H9 (cell line): ENCODE measurements at regions not wholly inside any gene's neighbourhood (a gene's known extent, or its start where the extent isn't known, plus 50 kb on each side); places are given as distances from the start of the nearest gene placed in this dataset.

ENCODE experiments used
- DNase-seq: peaks from one replicate; pipeline ENCODE4 v3.0.0-alpha.2; 2017
- H2AFZ ChIP-seq: one replicate; pipeline ENCODE4 v1.6.1; 2013; ENCODE audit warnings: mild to moderate bottlenecking, low read length, control low read depth, moderate library complexity
- H2AK5ac ChIP-seq: 2 replicates; pipeline ENCODE4 v1.6.1; 2013; ENCODE audit warnings: low read length, control low read depth, mixed read lengths; ENCODE audit not compliant: insufficient read length
- H2BK120ac ChIP-seq: one replicate; pipeline ENCODE4 v1.6.1; 2013; ENCODE audit warnings: low read depth, mild to moderate bottlenecking, low read length, control low read depth, inconsistent platforms; ENCODE audit not compliant: poor library complexity, severe bottlenecking
- H2BK12ac ChIP-seq: 2 replicates; pipeline ENCODE4 v1.6.1; 2013; ENCODE audit warnings: low read length, control low read depth, mixed read lengths, low read depth; ENCODE audit not compliant: insufficient read length
- H2BK15ac ChIP-seq: 2 replicates; pipeline ENCODE4 v1.6.1; 2013; ENCODE audit warnings: low read depth, low read length, control low read depth
- H2BK20ac ChIP-seq: one replicate; pipeline ENCODE4 v1.6.1; 2013; ENCODE audit warnings: low read depth, mild to moderate bottlenecking, low read length, control low read depth, inconsistent platforms; ENCODE audit not compliant: poor library complexity, severe bottlenecking
- H2BK5ac ChIP-seq: 2 replicates; pipeline ENCODE4 v1.6.1; 2013; ENCODE audit warnings: low read length, control low read depth, mixed read lengths; ENCODE audit not compliant: insufficient read length
- H3K14ac ChIP-seq: 2 replicates; pipeline ENCODE4 v1.6.1; 2013; ENCODE audit warnings: low read length, control low read depth; ENCODE audit not compliant: insufficient read depth
- H3K18ac ChIP-seq: 2 replicates; pipeline ENCODE4 v1.6.1; 2013; ENCODE audit warnings: low read depth, mild to moderate bottlenecking, mixed read lengths, low read length, control low read depth; ENCODE audit not compliant: insufficient read length
- H3K23ac ChIP-seq: 2 replicates; pipeline ENCODE4 v1.6.1; 2013; ENCODE audit warnings: low read length, control low read depth, mixed read lengths, low read depth; ENCODE audit not compliant: insufficient read length
- H3K23me2 ChIP-seq: 2 replicates; pipeline ENCODE4 v1.6.1; 2013; ENCODE audit warnings: low read depth, mild to moderate bottlenecking, mixed read lengths, low read length, control low read depth; ENCODE audit not compliant: insufficient read length, poor library complexity, severe bottlenecking
- H3K27ac ChIP-seq: 2 replicates; pipeline ENCODE4 v1.5.1; 2013; ENCODE audit warnings: low read length, control low read depth, mixed read lengths, low read depth; ENCODE audit not compliant: insufficient read length
- H3K27me3 ChIP-seq: 2 replicates; pipeline ENCODE4 v1.6.1; 2013; ENCODE audit warnings: low read length, control low read depth, inconsistent platforms; ENCODE audit not compliant: insufficient read depth
- H3K4ac ChIP-seq: 2 replicates; pipeline ENCODE4 v1.6.1; 2013; ENCODE audit warnings: low read depth, mild to moderate bottlenecking, control low read depth, inconsistent platforms, low read length, moderate library complexity
- H3K4me1 ChIP-seq: 2 replicates; pipeline ENCODE4 v1.6.1; 2013; ENCODE audit warnings: low read length, control low read depth, inconsistent platforms; ENCODE audit not compliant: insufficient read depth
- H3K4me2 ChIP-seq: 2 replicates; pipeline ENCODE4 v1.6.1; 2013; ENCODE audit warnings: low read length, control low read depth, mixed read lengths; ENCODE audit not compliant: insufficient read length, insufficient read depth
- H3K56ac ChIP-seq: 2 replicates; pipeline ENCODE4 v1.6.1; 2013; ENCODE audit warnings: low read depth, mild to moderate bottlenecking, mixed read lengths, low read length, control low read depth; ENCODE audit not compliant: insufficient read length
- H3K79me1 ChIP-seq: 2 replicates; pipeline ENCODE4 v1.6.1; 2013; ENCODE audit warnings: low read depth, mild to moderate bottlenecking, moderate library complexity, low read length, control low read depth, inconsistent platforms; ENCODE audit not compliant: insufficient read depth, poor library complexity, severe bottlenecking
- H3K79me2 ChIP-seq: 2 replicates; pipeline ENCODE4 v1.6.1; 2013; ENCODE audit warnings: low read length, control low read depth, inconsistent platforms; ENCODE audit not compliant: insufficient read depth
- H3K9ac ChIP-seq: 2 replicates; pipeline ENCODE4 v1.6.1; 2013; ENCODE audit warnings: low read length, control low read depth, mixed read lengths; ENCODE audit not compliant: insufficient read length; ENCODE audit errors: extremely low read depth
- H3K9me3 ChIP-seq: one replicate; pipeline ENCODE4 v1.6.1; 2013; ENCODE audit warnings: low read depth, low read length, inconsistent platforms; ENCODE audit not compliant: control insufficient read depth
- H3T11ph ChIP-seq: one replicate; pipeline ENCODE4 v1.6.1; 2013; ENCODE audit warnings: mild to moderate bottlenecking, low read length, control low read depth, inconsistent platforms
- H4K20me1 ChIP-seq: one replicate; pipeline ENCODE4 v1.6.1; 2013; ENCODE audit not compliant: control insufficient read depth, insufficient read length, insufficient read depth
- H4K5ac ChIP-seq: 2 replicates; pipeline ENCODE4 v1.6.1; 2013; ENCODE audit warnings: low read depth, mild to moderate bottlenecking, mixed read lengths, low read length, control low read depth; ENCODE audit not compliant: insufficient read length
- H4K8ac ChIP-seq: replicated peaks from 2 replicates; pipeline ENCODE4 v1.6.1; 2013; ENCODE audit warnings: low read length, control low read depth, mixed read lengths, low read depth; ENCODE audit not compliant: insufficient read length
- H4K91ac ChIP-seq: 2 replicates; pipeline ENCODE4 v1.6.1; 2013; ENCODE audit warnings: low read depth, mild to moderate bottlenecking, moderate library complexity, mixed read lengths, low read length, control low read depth; ENCODE audit not compliant: insufficient read length
- H3K27ac Mint-ChIP-seq, 3 experiments: 2 replicates in 2 of 3; 3 replicates in 1 of 3; pipeline ENCODE4 v1.8.0; 2020 to 2021; ENCODE audit warnings: mixed read lengths in 3 of 3, mild to moderate bottlenecking in 1 of 3, moderate library complexity in 1 of 3
- H3K27me3 Mint-ChIP-seq: 2 replicates; pipeline ENCODE4 v1.8.0; 2021; ENCODE audit warnings: low read depth, mild to moderate bottlenecking, moderate library complexity, mixed read lengths
- H3K36me3 Mint-ChIP-seq, 3 experiments: 2 replicates in 2 of 3; 3 replicates in 1 of 3; pipeline ENCODE4 v1.8.0; 2020 to 2021; ENCODE audit warnings: low read depth in 3 of 3, mixed read lengths in 3 of 3; ENCODE audit not compliant: insufficient read depth in 1 of 3
- H3K4me1 Mint-ChIP-seq, 2 experiments: 2 replicates each; pipeline ENCODE4 v1.8.0; 2020; ENCODE audit warnings: mixed read lengths in 2 of 2
- H3K4me3 Mint-ChIP-seq, 2 experiments: 2 replicates in 1 of 2; 3 replicates in 1 of 2; pipeline ENCODE4 v1.8.0; 2020 to 2021; ENCODE audit warnings: mild to moderate bottlenecking in 2 of 2, mixed read lengths in 2 of 2, moderate library complexity in 1 of 2
- H3K9me3 Mint-ChIP-seq, 2 experiments: 2 replicates in 1 of 2; 3 replicates in 1 of 2; pipeline ENCODE4 v1.8.0; 2020; ENCODE audit warnings: mild to moderate bottlenecking in 2 of 2, mixed read lengths in 2 of 2, moderate library complexity in 1 of 2
- whole genome bisulfite sequencing: extraction: QIAGEN DNeasy Blood & Tissue Kit; methylation state at CpG from one replicate; pipeline ENCODE4 v1.1.7; 2013; ENCODE audit warnings: missing lambda C conversion rate, low lambda C conversion rate, mixed read lengths; ENCODE audit not compliant: insufficient read length; ENCODE audit errors: extremely low coverage; 5-methylcytosine and 5-hydroxymethylcytosine counted together
- TF ChIP-seq, protein P1 (sequence below): fragments of 200-600 bp; sonication (generic); conservative IDR thresholded peaks from 3 replicates; pipeline ENCODE4 v1.8.0; 2021; ENCODE audit warnings: antibody characterized with exemption, mild to moderate bottlenecking

DNA sequence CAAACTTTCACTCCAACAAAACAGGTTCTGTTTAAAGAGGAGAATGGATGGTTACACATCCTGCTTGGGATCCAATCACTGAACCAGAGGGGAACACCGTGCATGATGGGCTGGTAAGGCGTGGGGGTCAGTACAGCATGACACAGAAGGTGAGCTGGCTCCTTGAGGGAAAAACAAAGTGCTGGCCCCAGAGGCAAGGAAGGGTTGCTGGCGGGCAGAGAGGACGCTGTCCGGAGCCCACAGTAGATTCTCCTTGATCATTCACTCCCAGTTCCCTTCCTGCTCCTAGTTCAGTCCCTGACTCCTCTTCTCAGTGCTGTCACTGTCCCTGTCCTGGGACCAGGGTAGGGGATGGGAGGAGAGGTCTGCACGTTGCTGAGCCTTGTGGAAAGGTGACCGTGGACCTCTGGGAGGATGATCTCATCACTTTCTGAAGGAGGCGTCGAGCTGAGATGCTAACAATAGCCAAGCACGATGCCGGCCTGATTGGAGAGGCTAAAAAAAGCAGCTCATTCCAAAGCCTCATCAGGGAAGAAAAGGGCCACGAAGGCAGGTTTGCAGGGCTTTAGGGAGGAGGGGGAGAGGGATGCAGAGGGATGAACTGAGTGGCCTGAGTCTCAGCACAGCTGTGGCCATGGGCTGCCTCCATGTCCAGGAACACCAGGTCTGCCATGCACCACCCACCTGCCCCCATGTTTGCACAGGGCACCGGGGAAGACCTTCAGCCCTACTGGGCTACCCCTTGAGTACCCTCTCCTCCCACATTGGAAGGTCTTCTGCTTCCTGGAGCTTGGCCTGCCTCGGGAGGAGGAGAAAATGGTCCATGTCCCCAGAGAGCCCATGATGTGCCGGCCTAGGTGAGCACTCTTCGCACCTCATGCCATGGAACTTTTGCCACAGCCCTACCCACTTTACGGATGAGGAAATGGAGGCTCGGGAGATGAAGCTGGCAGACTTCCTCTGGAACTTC is 72.7 kb upstream of the RTL6 start:
- Histone ChIP-seq H3K4me1 (no peaks in the 10 kb centered on the region), H4K91ac (no peak overlapping the region), H3K4ac (no peak overlapping the region), H2AK5ac (no peak overlapping the region), H3K79me2 (no peaks in the 10 kb centered on the region), H2BK5ac (no peak overlapping the region), H2BK20ac (no peak overlapping the region), H3T11ph (no peak overlapping the region), H3K23me2 (no peaks in the 10 kb centered on the region), H3K27me3 (no peaks in the 10 kb centered on the region), H4K8ac (no peak overlapping the region), H3K56ac (no peak overlapping the region), H3K4me2 (no peak overlapping the region), H3K79me1 (no peaks in the 10 kb centered on the region), H3K9me3 (no peaks in the 10 kb centered on the region), H2BK15ac (no peak overlapping the region), H3K9ac (no peak overlapping the region), H2BK120ac (no peak overlapping the region), H2BK12ac (no peak overlapping the region), H3K27ac (no peak overlapping the region), H4K5ac (no peak overlapping the region), H3K14ac (no peak overlapping the region), H2AFZ (no peak overlapping the region), H3K18ac (no peak overlapping the region), H3K23ac (no peak overlapping the region), H4K20me1 (no peaks in the 10 kb centered on the region)
- Mint-ChIP-seq H3K36me3 (peaks cover 0 to 4% (median 2%) of the 10 kb centered on the region in 3 experiments; a peak in 3 of 7 replicates), H3K27ac (no peak overlapping the region), H3K9me3 (peaks cover 7 to 17% of the 10 kb centered on the region in 2 experiments; a peak in 4 of 5 replicates), H3K4me1 (peaks cover 0 to 7% of the 10 kb centered on the region in 2 experiments; a peak in 2 of 4 replicates), H3K27me3 (peaks cover 32% of the 10 kb centered on the region), H3K4me3 (no peak overlapping the region)
- TF ChIP-seq, protein P1, sequence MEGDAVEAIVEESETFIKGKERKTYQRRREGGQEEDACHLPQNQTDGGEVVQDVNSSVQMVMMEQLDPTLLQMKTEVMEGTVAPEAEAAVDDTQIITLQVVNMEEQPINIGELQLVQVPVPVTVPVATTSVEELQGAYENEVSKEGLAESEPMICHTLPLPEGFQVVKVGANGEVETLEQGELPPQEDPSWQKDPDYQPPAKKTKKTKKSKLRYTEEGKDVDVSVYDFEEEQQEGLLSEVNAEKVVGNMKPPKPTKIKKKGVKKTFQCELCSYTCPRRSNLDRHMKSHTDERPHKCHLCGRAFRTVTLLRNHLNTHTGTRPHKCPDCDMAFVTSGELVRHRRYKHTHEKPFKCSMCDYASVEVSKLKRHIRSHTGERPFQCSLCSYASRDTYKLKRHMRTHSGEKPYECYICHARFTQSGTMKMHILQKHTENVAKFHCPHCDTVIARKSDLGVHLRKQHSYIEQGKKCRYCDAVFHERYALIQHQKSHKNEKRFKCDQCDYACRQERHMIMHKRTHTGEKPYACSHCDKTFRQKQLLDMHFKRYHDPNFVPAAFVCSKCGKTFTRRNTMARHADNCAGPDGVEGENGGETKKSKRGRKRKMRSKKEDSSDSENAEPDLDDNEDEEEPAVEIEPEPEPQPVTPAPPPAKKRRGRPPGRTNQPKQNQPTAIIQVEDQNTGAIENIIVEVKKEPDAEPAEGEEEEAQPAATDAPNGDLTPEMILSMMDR, result no peak
- no CpG with 5 or more reads among the region's 18 CpGs for WGBS
- no peak for DNase-seq
